ENCODE measurements at regions not wholly inside any gene's neighbourhood (a gene's known extent, or its start where the extent isn't known, plus 50 kb on each side); places are given as distances from the start of the nearest gene placed in this dataset.
"Not testable (repeated sequence)": the region's sequence is repeated elsewhere in the genome, so short reads cannot be mapped to it uniquely, and the experiment has no call there.

DNA sequence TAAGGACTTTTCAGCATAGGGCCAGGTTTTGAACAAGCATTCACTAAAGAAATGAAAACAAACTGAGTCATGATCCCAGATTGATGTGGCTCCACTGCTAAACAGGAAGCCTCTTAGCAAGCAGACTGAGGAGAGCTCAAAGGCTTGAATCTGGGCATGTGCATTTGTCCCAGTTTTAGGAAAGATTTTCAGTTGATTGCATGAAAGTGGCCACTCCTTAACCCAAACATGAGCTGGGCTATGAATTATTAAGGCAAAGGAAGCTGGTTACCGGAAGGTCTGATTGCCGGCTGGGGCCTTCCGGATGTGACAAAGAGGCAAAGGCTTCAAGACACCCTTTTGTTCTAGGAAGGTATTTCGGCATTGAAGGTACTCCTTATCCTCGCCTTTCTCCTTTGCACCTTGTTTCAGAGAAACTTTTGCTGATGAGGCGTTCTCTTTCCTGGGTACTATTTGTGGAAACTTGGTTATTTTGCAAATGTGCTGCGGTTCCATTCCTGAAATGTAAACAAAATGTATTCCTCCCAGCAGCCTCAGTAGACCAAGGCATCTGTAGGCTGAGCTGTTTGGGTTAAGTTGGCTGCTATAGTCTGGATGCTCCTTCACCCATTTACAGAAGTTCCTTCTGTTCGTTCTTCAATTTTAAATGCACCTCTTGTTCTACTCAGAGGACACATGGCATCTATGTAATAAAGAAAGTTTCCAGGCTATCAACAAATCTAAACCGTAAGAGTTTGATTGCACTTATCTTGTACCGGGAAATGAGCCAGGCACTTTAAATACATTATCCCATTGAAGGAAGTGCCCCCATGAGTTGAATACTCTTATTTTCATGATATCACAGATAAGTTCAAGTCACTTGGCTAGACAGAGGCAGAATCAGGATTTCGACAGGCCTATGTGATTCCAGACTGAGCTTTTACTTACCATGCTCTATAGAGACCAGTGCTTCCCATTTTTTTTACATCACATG lies 115.6 kb upstream of the METAP2 start:
- DNase-seq: no peak

GRCh38 chr12:95365912-95366311 lies 108.0 kb upstream of the METAP2 start:
- DNase-seq: no peak

GRCh38 chr12:95368931-95369330 lies 105.0 kb upstream of the METAP2 start:
- no peak for DNase-seq

DNA sequence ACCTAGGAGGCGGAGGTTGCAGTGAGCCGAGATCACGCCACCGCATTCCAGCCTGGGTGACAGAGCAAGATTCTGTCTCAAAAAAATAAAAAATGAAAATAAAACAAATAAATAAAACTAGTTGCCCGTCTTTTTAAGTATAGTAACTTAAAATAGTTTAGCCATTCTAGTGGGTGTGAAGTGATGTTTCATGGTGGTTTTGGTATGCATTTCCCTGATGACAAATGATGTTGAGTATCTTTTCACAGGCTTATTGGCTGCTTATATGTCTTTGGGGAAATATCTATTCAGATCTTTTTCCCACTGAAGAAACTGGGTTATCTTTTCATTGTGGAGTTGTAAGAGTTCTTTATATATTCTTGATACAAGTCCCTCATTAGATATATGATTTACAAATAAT lies 102.4 kb upstream of the METAP2 start:
- DNase-seq: no peak

DNA sequence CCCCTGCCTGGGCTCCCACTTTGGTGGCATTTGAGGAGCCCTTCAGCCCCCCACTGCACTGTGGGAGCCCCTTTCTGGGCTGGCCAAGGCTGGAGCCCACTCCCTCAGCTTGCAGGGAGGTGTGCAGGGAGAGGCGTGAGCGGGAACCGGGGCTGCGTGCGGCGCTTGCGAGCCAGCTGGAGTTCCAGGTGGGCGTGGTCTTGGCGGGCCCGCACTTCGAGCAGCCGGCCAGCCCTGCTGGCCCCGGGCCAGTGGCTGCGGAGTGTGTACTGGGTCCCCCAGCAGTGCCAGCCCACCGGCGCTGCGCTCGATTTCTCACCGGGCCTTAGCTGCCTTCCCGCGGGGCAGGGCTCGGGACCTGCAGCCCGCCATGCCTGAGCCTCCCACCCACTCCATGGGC lies 94.5 kb upstream of the METAP2 start:
- not testable (repeated sequence) for DNase-seq

GRCh38 chr12:95380334-95380733 lies 93.6 kb upstream of the METAP2 start:
- DNase-seq: not testable (repeated sequence)

DNA sequence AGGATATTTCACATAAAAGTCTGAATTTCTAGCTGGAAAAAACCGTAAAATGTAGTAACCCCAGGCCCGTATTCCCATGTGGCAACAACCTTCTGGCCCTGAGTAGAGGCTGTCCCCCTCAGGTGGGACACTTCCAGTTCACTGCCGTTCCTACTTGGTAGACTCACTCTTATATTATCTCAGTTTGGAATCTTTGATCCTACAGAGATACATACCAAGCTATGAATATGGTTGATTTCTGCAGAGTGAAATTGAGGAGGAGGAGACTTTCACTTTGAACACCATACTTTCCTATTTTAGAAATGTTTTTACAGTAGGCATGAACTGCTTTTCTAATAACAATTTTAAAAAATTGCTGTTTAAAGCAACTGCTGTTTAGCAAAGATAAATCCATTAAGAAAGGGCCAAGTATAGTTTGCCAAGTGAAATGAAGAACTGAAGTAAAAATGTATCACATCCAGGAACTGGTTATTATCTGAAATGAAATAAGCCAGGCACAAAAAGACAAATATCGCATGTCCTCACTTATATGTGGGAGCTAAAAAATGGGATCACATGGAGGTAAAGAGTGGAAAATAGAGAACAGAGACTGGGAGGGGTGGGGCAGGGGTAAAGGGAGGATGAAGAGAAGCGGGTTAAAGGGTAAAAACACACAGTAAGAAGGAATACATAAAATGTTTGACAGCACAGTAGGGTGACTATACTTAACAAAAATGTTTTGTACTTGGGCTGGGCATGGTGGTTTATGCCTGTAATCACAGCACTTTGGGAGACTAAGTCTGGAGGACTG lies 92.8 kb upstream of the METAP2 start:
- no peak for DNase-seq

GRCh38 chr12:95383920-95384319 lies 90.0 kb upstream of the METAP2 start:
- DNase-seq: not testable (repeated sequence)

GRCh38 chr12:95384785-95385184 lies 89.2 kb upstream of the METAP2 start:
- DNase-seq: no peak

GRCh38 chr12:95385246-95386035 lies 88.5 kb upstream of the METAP2 start:
- DNase-seq: peak; percentile 39

DNA sequence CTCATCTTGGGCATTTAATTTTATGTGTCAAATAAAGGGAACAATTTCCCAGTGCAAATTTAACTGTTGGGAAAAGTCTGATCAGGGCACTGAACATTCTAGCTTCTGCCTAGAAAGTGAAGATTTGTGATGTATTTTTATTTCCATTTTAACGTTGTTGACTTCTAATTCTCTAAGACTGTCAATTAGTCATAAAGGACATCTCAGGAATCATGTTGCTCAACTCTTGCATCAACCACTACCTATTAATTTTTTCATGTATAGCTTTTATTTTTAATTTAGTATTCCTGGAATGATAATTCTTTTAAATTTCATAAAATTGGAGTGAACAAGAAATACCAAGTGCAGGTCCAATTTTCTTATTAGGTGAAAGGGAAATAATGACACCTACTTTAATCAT lies 87.9 kb upstream of the METAP2 start:
- no peak for DNase-seq

DNA sequence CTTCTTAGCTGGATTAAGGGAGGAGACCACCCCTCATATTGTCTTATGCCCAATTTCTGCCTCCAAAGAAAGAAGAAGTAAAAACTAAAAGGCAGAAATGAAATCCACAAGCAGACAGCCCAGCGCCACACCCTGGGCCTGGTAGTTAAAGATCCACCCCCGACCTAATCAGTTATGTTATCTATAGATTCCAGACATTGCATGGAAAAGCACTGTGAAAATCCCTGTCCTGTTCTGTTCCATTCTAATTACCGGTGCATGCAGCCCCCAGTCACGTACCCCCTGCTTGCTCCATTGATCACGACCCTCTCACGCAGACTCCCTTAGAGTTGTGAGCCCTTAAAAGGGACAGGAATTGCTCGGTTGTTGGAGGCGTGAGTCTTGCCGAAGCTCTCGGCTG lies 85.7 kb upstream of the METAP2 start:
- DNase-seq: not testable (repeated sequence)

DNA sequence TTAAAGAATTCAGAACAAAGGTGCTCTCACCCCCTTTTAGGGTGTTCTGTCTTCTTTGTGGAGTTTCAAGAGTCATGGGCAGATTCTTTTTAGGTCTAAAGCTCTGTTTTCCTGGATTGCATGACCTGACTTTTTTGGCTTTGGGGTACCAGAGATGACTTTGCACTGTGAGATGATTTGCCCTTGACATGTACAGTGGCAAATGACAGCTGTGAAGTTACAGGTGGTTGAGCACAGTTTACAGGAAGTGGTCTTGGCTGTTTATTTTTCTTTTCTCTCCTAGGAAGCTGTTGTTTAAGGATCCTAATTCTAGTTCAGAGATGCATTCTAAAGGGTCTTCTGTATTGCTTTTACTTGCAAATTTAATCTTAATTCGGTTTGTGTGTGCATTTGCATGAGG lies 83.8 kb upstream of the METAP2 start:
- no peak for DNase-seq

DNA sequence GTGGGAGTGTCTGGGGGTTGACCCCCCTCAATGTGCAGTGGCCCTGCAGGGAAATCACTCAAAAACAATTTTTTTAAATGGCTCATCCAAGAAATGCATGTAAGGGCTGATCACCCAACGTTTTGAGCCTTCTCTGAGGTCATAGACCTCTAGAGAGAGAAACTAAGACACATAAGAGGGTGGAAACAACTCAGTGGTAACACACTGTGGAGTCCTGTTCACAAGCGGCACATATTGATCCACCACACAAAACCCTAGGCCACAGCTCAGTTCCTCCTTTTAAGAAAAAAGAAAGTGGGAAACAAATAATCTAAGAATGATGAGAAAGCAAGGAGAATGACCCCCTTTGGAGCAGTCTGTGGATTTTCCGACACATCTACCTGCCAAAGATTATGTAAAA lies 83.0 kb upstream of the METAP2 start:
- no peak for DNase-seq

GRCh38 chr12:95393191-95393790 lies 80.7 kb upstream of the METAP2 start:
- peak; percentile 20 for DNase-seq

DNA sequence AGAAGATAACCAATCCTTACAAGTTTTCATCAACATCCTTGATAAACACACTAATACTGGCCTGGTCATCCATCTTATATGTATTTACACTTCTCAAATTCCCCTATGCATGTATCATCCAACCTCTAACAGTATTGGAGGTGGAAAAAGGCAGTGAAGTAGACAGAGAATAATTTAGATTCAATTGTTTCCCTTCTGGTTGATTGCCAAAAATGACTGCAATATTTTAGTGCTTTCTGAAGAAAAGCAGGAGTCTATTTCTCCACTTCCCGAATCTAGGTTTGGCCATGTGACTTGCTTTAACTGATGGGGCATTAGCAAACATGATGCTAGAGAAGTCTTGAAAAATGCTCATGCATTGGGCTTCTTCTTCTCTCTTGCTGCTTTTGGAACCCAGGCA lies 78.3 kb upstream of the METAP2 start:
- DNase-seq: no peak

DNA sequence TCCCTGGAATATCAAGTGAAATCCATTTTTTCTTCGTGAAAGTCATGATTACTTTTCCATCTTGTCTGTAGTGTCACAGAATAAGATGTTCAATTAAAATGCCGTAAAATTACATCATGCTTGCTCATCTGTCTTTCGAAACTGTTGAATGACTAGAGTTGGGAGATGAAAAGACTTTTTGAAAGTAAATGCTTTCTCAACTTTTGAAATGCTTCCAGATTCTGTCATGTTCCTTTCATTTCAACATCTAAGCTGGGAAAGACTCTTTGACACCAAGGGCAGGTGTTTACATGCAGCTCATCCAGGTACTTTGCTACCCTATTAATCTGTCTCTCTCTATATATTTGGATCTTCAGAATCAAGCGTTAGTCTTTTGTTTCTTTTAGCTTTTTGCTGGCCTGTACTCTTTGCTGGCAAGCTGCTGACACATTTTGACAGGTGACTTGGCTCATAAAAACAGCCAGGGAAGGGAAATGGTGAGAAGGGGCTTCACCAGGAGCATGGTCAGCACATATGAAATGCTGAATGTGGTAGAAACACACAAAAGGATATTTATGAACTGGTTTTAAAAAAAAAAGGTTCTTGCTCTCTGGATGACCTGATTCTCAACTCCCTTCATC lies 77.0 kb upstream of the METAP2 start:
- no peak for DNase-seq

GRCh38 chr12:95397571-95397970 lies 76.4 kb upstream of the METAP2 start:
- DNase-seq: no peak

- no peak for DNase-seq
Observed at GRCh38 chr12:95402096-95402495, 71.9 kb upstream of the METAP2 start.

GRCh38 chr12:95408201-95408600 lies 65.8 kb upstream of the METAP2 start:
- no peak for DNase-seq

DNA sequence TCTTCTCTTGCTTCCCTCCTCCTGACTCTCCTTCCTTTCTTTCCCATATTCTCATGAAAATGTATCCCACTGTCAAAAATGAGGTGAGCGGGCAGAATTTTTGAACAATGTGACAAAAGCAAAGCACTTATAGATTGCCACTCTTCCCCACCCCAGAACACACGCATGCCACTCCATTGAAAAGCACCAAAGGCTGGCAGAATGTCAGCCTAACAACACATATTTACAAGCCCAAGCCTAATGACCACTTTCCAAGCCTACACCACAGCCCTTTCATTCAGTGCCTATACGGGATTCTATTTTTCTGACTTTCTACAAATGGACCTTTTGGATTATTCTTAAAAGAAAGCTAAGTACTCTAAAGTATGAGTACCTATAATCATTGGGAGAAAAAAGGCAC lies 62.9 kb upstream of the METAP2 start:
- DNase-seq: no peak

- no peak for DNase-seq
Observed at GRCh38 chr12:95411466-95411865, 62.5 kb upstream of the METAP2 start.

Measured in hematopoietic multipotent progenitor cell treated with erythropoietin and hydrocortisone succinate and interleukin-3 and kit ligand, for 4 days (in vitro differentiated cells).